ENCODE measurements at regions not wholly inside any gene's neighbourhood (a gene's known extent, or its start where the extent isn't known, plus 50 kb on each side); places are given as distances from the start of the nearest gene placed in this dataset.

- TF ChIP-seq, protein P1, sequence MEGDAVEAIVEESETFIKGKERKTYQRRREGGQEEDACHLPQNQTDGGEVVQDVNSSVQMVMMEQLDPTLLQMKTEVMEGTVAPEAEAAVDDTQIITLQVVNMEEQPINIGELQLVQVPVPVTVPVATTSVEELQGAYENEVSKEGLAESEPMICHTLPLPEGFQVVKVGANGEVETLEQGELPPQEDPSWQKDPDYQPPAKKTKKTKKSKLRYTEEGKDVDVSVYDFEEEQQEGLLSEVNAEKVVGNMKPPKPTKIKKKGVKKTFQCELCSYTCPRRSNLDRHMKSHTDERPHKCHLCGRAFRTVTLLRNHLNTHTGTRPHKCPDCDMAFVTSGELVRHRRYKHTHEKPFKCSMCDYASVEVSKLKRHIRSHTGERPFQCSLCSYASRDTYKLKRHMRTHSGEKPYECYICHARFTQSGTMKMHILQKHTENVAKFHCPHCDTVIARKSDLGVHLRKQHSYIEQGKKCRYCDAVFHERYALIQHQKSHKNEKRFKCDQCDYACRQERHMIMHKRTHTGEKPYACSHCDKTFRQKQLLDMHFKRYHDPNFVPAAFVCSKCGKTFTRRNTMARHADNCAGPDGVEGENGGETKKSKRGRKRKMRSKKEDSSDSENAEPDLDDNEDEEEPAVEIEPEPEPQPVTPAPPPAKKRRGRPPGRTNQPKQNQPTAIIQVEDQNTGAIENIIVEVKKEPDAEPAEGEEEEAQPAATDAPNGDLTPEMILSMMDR (IDR thresholded peaks at IDR 0.05; ENCODE audit: poor library complexity): no peak
- no peak for TF ChIP-seq EZH2 (IDR thresholded peaks at IDR 0.05; ENCODE audit: borderline replicate concordance)
Measured at GRCh38 chr22:22754268-22754657, 109.8 kb downstream of the GGTLC2 start.

Measured in hepatocyte (in vitro differentiated cells).